A673 (cell line): ENCODE measurements at regions not wholly inside any gene's neighbourhood (a gene's known extent, or its start where the extent isn't known, plus 50 kb on each side); places are given as distances from the start of the nearest gene placed in this dataset.

ENCODE experiments used
- CTCF ChIP-seq: fragments of 300-800, 200-600 bp; sonication (generic); conservative IDR thresholded peaks from 2 replicates; pipeline ENCODE4 v1.5.1; 2017; ENCODE audit warnings: low read depth, mild to moderate bottlenecking, antibody characterized with exemption, low read length, moderate library complexity, mixed read lengths
- EZH2 ChIP-seq: fragments of 200-600 bp; sonication (generic); IDR thresholded peaks from 2 replicates; pipeline ENCODE4 v1.6.1; 2017; ENCODE audit warnings: borderline replicate concordance, low read depth, mild to moderate bottlenecking, mixed read lengths, antibody characterized with exemption, low read length; ENCODE audit not compliant: poor library complexity, severe bottlenecking

- TF ChIP-seq CTCF (no peak), EZH2 (no peak)
These were observed 50.6 kb upstream of the CDK20 start for GRCh38 chr9:88024896-88025295.
